ENCODE measurements at regions not wholly inside any gene's neighbourhood (a gene's known extent, or its start where the extent isn't known, plus 50 kb on each side); places are given as distances from the start of the nearest gene placed in this dataset.

DNA sequence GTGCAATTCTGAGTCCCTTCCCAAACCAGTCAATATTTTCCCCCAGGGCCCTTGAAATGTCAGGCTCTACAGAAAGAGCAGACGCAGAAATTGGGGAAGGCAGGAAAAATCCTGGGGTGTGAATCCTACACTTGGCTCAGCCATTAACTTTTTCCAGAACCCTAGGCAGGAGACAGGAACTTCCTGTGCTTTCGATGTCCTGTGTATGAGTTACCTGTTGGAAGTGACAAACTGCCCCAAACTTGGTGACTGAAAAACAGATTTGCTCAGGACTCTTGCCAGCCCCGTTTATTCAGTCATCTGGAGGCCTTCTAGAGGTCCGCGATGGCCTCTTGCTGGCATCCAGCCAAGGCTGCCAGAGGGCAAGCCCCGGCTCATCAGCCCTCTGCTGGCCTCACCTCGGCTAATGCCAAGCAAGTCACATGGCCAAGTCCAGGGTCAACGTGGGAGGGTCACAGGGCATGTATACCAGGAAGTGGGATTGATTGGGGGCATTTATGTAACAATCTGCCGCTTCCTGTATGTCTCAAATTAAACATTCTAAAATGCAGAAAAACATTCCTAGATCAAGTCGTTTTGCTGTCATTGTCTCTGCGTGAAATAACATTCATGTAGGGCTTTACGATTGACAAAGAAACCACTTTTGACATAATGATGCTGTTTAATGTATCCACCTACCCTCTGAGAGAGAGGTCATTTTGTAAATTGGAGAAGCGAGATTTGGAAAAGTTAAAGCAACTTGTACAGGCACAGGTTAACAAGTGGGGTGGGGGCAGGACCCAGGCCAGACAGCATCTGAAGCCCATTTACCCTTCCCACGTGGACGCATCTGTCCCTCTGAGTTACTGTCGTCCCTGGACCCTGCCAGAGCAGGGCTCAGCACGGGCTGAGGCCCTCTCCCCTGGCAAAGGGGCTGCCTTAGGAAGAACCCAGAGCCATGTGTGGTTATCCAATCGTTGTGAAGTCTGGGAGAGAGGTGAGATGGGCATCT is 179.4 kb downstream of the INHBB start:
- TF ChIP-seq, protein P1, sequence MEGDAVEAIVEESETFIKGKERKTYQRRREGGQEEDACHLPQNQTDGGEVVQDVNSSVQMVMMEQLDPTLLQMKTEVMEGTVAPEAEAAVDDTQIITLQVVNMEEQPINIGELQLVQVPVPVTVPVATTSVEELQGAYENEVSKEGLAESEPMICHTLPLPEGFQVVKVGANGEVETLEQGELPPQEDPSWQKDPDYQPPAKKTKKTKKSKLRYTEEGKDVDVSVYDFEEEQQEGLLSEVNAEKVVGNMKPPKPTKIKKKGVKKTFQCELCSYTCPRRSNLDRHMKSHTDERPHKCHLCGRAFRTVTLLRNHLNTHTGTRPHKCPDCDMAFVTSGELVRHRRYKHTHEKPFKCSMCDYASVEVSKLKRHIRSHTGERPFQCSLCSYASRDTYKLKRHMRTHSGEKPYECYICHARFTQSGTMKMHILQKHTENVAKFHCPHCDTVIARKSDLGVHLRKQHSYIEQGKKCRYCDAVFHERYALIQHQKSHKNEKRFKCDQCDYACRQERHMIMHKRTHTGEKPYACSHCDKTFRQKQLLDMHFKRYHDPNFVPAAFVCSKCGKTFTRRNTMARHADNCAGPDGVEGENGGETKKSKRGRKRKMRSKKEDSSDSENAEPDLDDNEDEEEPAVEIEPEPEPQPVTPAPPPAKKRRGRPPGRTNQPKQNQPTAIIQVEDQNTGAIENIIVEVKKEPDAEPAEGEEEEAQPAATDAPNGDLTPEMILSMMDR (IDR thresholded peaks at IDR 0.05; ENCODE audit: insufficient read depth, missing control alignments), result no peak
- no peak for FAIRE-seq
- DNase-seq (ENCODE audit: insufficient read length, low spot score), result no peak

DNA sequence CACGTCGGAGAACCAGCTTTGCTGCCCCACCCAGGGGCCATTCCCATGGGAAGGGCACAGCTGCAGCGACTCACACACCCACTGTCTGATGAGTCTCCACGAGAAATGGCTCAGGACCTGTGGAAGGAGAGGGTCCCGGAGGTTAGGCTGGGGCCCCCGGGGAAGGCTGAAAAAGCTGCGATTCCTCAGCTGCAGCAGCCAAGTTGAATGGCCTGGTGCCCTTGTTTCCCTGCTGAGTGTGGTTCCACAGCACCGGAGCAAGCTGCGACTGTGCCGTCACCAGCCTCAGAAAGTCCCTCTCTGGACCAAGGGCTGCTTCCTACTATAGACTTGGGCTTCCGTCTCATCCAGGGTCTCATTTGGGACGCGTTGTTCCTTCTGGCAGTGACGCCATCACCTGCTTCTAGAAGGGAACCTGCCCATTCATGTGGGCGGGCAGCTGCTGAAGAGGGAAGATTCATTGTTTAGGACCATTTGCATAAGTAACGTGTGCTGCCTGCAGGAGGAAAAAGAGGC is 180.2 kb downstream of the INHBB start:
- DNase-seq (ENCODE audit: insufficient read length, low spot score) (no peak), FAIRE-seq (no peak)
- TF ChIP-seq, protein P1 (IDR thresholded peaks at IDR 0.05; ENCODE audit: insufficient read depth, missing control alignments), result no peak

DNA sequence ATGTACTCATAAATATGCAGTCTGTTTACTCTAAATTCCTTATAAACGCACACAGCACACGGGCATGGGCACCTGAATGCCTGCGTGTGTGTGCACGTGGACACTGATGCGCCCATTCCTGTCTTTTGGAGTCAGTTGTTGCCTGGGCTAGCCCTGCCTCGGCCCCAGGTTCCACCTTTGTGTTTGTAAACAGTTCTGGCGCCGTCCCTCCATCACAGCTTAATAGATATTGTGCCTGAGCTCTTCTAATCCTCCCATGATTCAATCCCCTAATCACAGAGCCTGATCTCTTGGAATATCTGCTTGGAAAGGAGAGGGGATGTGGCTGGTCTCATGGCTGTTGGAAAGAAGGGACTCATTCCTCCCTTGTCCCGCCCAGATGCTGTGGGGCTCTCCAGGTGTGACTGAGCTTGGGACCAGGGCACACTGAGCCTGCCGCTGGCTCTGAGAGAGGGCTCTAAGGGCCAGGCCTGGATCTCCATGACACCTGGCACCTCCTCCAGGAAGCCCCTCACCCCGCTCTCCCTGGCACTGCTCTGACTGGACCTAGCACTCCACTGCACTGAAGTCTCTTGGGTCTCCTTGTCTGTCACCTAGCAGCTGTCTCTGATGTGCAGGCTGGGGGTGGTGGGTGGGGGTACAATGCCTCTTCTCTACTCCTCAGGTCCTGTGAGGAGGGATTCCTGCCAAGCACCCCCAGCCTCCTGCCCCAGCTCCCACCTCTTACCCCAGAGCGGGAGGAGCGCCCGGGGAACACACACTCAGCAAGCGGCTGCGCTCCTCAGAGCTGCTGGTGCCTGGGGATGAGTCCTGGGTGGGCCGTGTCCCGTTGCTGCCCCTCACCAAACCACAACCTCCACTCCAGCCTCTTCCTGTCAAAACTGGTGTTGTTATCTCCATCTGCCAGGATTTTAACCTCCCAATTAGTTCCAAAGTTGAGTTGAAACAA is 181.3 kb downstream of the INHBB start:
- DNase-seq (ENCODE audit: insufficient read length, low spot score), result peak; percentile 78
- FAIRE-seq, result peak; percentile 95
- TF ChIP-seq, protein P1 (IDR thresholded peaks at IDR 0.05; ENCODE audit: insufficient read depth, missing control alignments), result no peak

DNA sequence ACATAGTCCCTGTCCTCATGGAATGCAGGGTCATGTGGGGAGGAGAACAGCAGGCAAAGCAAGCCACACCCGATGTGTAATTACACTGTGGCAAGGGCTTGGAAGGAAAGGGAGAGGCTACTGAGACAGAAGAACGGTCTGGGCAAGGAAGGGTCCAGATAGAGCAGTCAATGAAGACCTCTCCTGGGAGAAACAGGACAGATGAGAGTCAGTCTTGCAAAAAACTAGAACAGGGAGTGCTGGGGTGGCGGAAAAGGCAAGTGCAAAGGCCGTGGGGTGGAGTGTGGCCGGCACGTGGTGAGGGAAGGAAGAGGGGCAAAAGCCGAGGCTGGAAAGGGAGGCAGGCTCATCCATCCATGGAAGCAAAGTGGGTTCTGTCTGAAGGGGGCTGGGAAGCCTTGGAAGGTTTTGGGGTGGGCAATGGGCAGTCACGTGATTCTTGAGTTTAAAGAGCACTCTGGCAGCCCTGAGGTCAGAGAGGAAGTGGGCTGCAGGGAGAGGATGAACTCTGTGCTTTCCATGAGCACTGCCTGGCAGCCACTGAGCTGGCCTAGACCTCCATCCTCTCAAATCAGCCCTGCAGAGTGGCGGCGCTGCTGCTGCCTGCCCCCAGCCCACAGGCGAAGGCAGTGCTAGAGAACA is 182.2 kb downstream of the INHBB start:
- FAIRE-seq, result peak; percentile 64
- DNase-seq (ENCODE audit: insufficient read length, low spot score), result no peak
- TF ChIP-seq, protein P1 (IDR thresholded peaks at IDR 0.05; ENCODE audit: insufficient read depth, missing control alignments), result no peak

DNA sequence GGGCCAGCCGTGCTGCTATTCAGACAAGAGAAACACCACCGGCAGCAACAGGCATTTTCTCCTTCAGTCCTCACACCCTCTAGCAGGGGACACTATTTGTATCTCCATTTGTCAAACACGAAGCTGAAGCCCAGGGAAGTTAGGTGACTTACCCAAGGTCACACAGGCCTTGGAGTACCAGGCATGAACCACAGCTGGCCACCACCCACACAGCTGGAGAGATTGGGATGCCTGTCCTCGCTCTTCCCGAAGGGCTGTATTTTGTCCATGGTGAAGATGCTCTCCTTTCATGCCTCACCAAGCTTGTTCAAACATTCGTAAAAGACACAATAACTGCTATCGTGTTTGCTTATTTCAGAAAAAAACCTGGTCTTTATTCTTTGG is 182.7 kb downstream of the INHBB start:
- FAIRE-seq, result no peak
- TF ChIP-seq, protein P1 (IDR thresholded peaks at IDR 0.05; ENCODE audit: insufficient read depth, missing control alignments), result no peak
- no peak for DNase-seq (ENCODE audit: insufficient read length, low spot score)

DNA sequence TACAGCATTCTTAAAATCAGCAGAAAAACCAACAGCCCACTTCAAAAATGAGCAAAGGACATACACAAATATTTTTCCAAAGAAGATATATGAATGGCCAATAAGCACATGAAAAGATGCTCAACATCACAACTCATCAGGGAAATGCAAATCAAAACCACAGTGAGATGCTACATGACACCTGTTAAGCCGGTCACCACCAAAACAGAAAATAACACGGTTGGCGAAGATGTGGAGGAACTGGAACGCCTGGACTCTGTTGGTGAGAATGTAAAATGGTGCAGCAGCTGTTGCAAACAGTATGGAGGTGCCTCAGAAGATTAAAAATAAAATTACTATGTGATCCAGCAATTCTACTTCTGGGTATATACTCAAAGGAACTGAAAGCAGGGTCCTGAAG is 184.8 kb downstream of the INHBB start:
- DNase-seq (ENCODE audit: insufficient read length, low spot score), result no peak
- TF ChIP-seq, protein P1 (IDR thresholded peaks at IDR 0.05; ENCODE audit: insufficient read depth, missing control alignments), result no peak
- no peak for FAIRE-seq
